Osteocyte (in vitro differentiated cells): ENCODE measurements at regions not wholly inside any gene's neighbourhood (a gene's known extent, or its start where the extent isn't known, plus 50 kb on each side); places are given as distances from the start of the nearest gene placed in this dataset.

ENCODE experiments used
- DNase-seq: peaks from one replicate; pipeline ENCODE4 v3.0.0; 2021; ENCODE audit warnings: mixed read lengths; ENCODE audit not compliant: unreplicated experiment; ENCODE audit errors: extremely low spot score
- H3K27ac Mint-ChIP-seq: one replicate; pipeline ENCODE4 v1.8.0; 2021; ENCODE audit warnings: mild to moderate bottlenecking, mixed read lengths; ENCODE audit not compliant: unreplicated experiment
- H3K27me3 Mint-ChIP-seq: one replicate; pipeline ENCODE4 v1.8.0; 2021; ENCODE audit warnings: mixed read lengths; ENCODE audit not compliant: unreplicated experiment
- H3K36me3 Mint-ChIP-seq: one replicate; pipeline ENCODE4 v1.8.0; 2021; ENCODE audit warnings: mixed read lengths; ENCODE audit not compliant: unreplicated experiment
- H3K4me1 Mint-ChIP-seq: one replicate; pipeline ENCODE4 v1.8.0; 2021; ENCODE audit warnings: mixed read lengths; ENCODE audit not compliant: unreplicated experiment
- H3K4me3 Mint-ChIP-seq: one replicate; pipeline ENCODE4 v1.8.0; 2021; ENCODE audit warnings: mild to moderate bottlenecking, moderate library complexity, mixed read lengths; ENCODE audit not compliant: unreplicated experiment
- H3K9me3 Mint-ChIP-seq: one replicate; pipeline ENCODE4 v1.8.0; 2021; ENCODE audit warnings: mixed read lengths; ENCODE audit not compliant: unreplicated experiment
- CTCF ChIP-seq: fragments of 200-600 bp; sonication (generic); IDR thresholded peaks from 2 replicates; pipeline ENCODE4 v1.5.0; 2021; ENCODE audit warnings: antibody characterized with exemption, mild to moderate bottlenecking, moderate library complexity

GRCh38 chr12:38099686-38100085 lies 216.9 kb upstream of the ALG10B start:
- no peak for TF ChIP-seq CTCF
- Mint-ChIP-seq H3K4me3 (no peak overlapping the region), H3K27me3 (no peaks in the 10 kb centered on the region), H3K9me3 (peaks cover 20% of the 10 kb centered on the region), H3K27ac (no peak overlapping the region), H3K4me1 (no peaks in the 10 kb centered on the region), H3K36me3 (no peaks in the 10 kb centered on the region)
- DNase-seq: no peak

- H3K9me3 Mint-ChIP-seq: peaks cover 38% of the 10 kb centered on the region
- no peak overlapping the region for H3K27ac Mint-ChIP-seq
- no peaks in the 10 kb centered on the region for H3K27me3 Mint-ChIP-seq
- H3K4me3 Mint-ChIP-seq: no peak overlapping the region
- TF ChIP-seq CTCF: no peak
- H3K4me1 Mint-ChIP-seq: no peaks in the 10 kb centered on the region
- H3K36me3 Mint-ChIP-seq: no peaks in the 10 kb centered on the region
- no peak for DNase-seq
These were observed 214.8 kb upstream of the ALG10B start for GRCh38 chr12:38101753-38102152.

GRCh38 chr12:38102197-38102596 lies 214.4 kb upstream of the ALG10B start:
- no peaks in the 10 kb centered on the region for H3K27me3 Mint-ChIP-seq
- H3K9me3 Mint-ChIP-seq: peaks cover 41% of the 10 kb centered on the region
- H3K4me3 Mint-ChIP-seq: no peak overlapping the region
- no peak for DNase-seq
- H3K4me1 Mint-ChIP-seq: no peaks in the 10 kb centered on the region
- no peaks in the 10 kb centered on the region for H3K36me3 Mint-ChIP-seq
- no peak overlapping the region for H3K27ac Mint-ChIP-seq
- no peak for TF ChIP-seq CTCF

DNA sequence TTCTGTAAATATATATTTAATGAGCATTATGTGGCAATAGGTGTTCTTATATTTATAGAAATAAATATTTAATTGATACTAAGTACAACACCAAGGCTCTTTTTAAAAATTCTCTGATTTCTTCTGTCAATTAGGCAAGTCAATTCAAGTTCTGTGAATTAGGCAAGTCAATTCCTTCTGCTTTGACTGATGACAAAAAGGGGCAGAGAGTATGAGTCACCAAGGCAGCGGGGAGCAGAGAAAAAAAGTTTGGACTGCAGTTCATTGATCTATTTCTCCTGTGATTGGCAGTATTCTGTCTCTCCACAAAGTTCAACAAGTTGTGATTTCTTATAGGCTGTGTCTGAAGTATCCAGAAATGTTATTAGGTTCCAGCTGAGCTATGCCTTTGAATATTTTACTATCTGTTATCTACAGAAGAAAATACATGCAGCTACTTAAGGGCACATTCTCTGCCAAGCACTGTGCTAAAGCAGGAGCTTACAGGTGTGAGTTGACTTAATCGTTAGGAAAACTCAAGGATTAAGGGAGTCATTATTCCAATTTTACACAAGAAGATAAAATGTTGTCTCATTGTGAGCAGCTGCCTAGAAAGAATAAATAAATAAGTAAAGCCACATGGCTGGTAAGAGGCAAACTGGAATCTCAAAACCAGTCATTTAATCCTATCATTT lies 206.4 kb upstream of the ALG10B start:
- no peaks in the 10 kb centered on the region for H3K4me1 Mint-ChIP-seq
- H3K9me3 Mint-ChIP-seq: peaks cover 60% of the 10 kb centered on the region
- no peaks in the 10 kb centered on the region for H3K36me3 Mint-ChIP-seq
- H3K27me3 Mint-ChIP-seq: no peaks in the 10 kb centered on the region
- H3K27ac Mint-ChIP-seq: no peak overlapping the region
- no peak for TF ChIP-seq CTCF
- H3K4me3 Mint-ChIP-seq: no peak overlapping the region
- DNase-seq: no peak

DNA sequence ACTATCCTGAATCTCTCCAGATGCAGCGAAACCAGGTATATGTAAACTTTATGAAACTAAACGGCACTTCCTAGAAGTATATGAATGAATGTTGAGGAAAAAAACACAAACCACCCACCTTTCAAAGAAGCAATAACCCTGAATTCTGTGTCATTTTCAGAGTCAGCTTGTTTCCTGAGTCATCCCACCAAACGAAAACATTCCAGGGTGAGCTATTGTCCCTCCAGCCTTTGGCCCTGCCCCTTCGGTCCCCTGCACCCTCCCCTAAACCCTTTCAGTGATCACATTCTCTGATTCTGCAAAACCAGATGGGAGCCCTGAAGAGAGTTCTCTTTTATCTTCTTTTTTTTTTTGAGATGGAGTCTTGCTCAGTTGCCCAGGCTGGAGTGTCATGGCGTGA lies 202.6 kb upstream of the ALG10B start:
- no peak for DNase-seq
- Mint-ChIP-seq H3K36me3 (no peaks in the 10 kb centered on the region), H3K9me3 (peaks cover 43% of the 10 kb centered on the region), H3K27me3 (no peaks in the 10 kb centered on the region), H3K27ac (no peak overlapping the region), H3K4me3 (no peak overlapping the region), H3K4me1 (no peaks in the 10 kb centered on the region)
- no peak for TF ChIP-seq CTCF
